LNCAP (cell line): ENCODE measurements at regions not wholly inside any gene's neighbourhood (a gene's known extent, or its start where the extent isn't known, plus 50 kb on each side); places are given as distances from the start of the nearest gene placed in this dataset.

Source experiments
- TF ChIP-seq, protein P1 (sequence below): fragments of 450-650 bp; IDR thresholded peaks from 2 replicates; pipeline ENCODE4 v1.5.1; 2017; ENCODE audit warnings: mild to moderate bottlenecking

DNA sequence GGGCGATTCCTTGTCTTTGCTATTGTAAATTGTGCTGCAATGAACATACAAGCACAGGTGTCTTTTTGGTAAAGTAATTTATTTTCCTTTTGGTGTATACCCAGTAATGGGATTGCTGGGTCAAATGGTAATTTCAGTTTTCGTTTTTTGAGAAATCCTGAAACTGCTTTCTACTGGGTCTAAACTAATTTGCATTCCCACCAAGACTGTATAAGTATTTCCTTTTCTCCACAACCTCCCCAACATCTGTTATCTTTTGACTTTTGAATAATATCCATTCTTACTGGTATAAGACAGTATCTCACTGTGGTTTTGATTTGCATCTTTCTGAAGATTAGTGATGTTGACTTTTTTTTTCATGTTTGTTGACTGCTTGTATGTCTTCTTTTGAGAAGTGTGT is 2506.0 kb downstream of the PCDH7 start:
- TF ChIP-seq, protein P1, sequence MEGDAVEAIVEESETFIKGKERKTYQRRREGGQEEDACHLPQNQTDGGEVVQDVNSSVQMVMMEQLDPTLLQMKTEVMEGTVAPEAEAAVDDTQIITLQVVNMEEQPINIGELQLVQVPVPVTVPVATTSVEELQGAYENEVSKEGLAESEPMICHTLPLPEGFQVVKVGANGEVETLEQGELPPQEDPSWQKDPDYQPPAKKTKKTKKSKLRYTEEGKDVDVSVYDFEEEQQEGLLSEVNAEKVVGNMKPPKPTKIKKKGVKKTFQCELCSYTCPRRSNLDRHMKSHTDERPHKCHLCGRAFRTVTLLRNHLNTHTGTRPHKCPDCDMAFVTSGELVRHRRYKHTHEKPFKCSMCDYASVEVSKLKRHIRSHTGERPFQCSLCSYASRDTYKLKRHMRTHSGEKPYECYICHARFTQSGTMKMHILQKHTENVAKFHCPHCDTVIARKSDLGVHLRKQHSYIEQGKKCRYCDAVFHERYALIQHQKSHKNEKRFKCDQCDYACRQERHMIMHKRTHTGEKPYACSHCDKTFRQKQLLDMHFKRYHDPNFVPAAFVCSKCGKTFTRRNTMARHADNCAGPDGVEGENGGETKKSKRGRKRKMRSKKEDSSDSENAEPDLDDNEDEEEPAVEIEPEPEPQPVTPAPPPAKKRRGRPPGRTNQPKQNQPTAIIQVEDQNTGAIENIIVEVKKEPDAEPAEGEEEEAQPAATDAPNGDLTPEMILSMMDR, result no peak

DNA sequence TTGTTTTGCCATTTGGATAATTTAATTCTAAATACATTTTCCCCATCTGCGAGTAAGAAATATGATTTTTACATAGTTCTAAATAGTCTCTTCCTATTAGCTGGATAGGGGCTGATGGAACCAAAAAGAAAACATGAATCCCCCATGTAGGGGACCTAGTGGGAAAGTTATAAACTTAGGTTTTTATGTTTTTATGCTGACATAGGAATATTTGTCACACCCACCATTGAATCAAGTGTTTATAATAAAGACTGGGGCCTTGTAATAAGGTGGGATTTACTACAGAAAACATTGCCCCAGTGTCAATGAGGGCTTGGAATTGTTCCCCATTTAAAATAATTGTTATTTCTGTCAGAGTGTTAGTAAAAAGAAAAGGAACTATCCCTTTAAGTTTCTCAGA is 2506.6 kb downstream of the PCDH7 start:
- TF ChIP-seq, protein P1, result no peak

DNA sequence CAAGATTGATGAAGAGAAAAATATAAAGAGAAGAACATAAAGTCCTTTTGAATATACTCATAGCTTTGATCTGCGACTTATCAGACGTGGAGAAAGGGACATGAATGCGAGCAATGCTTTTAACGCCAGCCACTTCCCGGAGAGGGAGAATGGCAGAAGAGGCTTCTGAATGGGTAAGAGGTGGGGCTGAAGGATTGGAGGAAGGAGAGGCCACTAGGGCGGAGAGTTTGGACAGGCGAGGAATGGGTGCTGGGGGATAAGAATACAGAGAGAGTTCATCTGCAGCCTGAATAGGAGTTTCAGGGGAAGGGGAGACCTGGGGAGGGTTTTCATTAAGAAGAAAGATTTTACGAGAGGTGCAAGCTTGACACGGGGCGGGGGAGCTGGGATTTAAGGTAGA is 2534.9 kb downstream of the PCDH7 start:
- TF ChIP-seq, protein P1, result no peak

DNA sequence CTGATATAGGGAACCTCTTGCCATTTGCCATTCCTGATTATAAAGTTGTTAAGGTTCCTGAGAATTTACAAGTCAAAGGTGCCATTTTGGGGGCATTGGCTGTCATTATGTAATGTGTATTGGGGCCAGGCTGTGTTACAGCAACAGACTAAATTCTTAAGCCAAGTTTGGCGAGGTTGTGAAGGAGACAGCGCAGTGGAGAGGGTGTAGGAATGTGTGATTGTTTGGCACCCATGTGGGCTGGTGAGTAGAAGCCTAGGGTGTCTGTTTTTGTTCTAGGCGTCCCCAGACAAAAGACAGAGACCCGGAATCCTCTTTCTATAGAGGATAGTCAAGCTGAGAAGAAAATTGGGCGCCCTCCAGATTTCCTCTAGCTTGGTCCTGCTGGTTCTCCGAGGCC is 2535.3 kb downstream of the PCDH7 start:
- TF ChIP-seq, protein P1, result no peak

DNA sequence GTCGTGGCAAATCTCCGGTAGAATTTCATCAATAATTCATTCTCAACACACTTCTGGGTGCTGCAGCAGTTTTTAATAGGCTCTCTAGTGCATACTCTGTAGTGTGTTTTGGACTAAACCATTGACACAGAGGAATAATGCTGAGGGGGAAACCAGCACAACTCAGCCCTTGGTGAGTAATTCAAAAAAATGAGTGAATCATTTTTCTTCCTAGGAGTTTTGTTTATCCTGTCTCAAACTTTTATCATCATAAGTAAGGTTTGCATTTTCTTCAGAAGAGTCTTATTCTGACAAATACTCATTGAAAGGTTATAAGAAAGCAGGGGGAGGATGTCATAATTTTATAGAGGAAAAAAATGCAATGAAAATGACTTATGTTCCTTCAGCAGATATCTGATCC is 2542.7 kb downstream of the PCDH7 start:
- TF ChIP-seq, protein P1, result no peak

DNA sequence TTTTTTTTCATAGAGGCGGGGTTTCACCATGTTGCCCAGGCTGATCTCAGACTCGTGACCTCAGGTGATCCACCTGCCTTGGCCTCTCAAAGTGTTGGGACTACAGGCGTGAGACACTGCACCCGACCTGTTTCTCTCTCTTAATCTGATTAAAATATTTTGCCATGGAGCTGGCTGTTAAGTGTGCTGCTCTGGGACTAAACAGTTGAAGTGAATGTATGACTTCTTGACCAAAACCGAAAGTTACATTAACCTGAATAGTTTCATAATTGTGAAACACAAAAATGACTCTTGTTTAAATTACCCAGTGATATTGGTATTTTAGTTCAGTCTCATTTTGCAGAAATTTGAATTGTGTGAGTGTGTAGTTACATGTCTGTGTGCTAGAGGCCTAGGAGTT is 2548.6 kb downstream of the PCDH7 start:
- TF ChIP-seq, protein P1, result no peak

DNA sequence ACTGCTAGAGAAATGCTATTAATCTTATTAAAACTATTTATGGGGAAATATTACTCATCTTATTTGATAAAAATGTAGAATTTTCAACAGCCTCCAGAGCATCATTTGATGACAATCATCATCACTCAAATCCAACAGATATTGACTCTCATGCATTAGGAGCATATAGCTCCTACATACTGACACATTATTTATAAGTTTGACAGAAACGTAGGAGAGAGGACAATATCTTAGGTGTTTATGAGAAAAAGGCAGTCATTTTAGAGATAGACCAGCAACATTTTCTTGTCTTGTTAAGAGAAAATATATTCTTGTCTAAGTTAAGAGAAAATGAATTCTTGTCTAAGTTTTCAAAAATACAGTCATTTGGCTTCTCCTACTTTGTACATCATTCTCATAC is 2550.2 kb downstream of the PCDH7 start:
- TF ChIP-seq, protein P1, result no peak

DNA sequence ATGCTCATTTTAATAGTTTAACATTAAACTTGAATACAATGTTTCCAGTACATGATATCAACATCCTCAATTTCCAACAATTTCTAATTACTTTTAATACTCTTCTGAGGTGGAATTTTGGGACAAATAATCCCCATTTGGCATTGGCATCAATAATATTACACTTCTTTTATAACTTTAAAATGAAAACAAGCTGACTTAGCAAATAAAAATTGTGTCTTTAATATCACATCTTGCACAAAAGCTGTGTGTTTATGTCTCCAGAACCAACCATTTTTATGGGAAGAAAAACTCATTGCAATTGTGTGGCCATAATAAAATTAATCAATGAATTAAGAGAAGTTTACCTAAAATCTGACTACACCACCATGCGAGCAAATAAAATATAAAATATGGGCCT is 2552.6 kb downstream of the PCDH7 start:
- TF ChIP-seq, protein P1, result no peak
